BLaER1 (cell line): ENCODE measurements at regions not wholly inside any gene's neighbourhood (a gene's known extent, or its start where the extent isn't known, plus 50 kb on each side); places are given as distances from the start of the nearest gene placed in this dataset.

ENCODE experiments used
- H3K27ac ChIP-seq: shearing (Covaris generic); formaldehyde crosslinking; 2 replicates; pipeline ENCODE4 v1.8.1; 2022
- H3K27me3 ChIP-seq: shearing (Covaris generic); formaldehyde crosslinking; 2 replicates; pipeline ENCODE4 v1.8.1; 2022
- H3K36me3 ChIP-seq: shearing (Covaris generic); formaldehyde crosslinking; 2 replicates; pipeline ENCODE4 v1.8.1; 2022
- H3K4me1 ChIP-seq: shearing (Covaris generic); formaldehyde crosslinking; 2 replicates; pipeline ENCODE4 v1.8.1; 2022
- H3K4me2 ChIP-seq: shearing (Covaris generic); formaldehyde crosslinking; 2 replicates; pipeline ENCODE4 v1.8.1; 2022
- H3K4me3 ChIP-seq: shearing (Covaris generic); formaldehyde crosslinking; 2 replicates; pipeline ENCODE4 v1.8.1; 2022
- H3K9ac ChIP-seq: shearing (Covaris generic); formaldehyde crosslinking; 2 replicates; pipeline ENCODE4 v1.8.1; 2022
- H3K9me3 ChIP-seq: shearing (Covaris generic); formaldehyde crosslinking; 2 replicates; pipeline ENCODE4 v1.8.1; 2022
- H4K20me1 ChIP-seq: shearing (Covaris generic); formaldehyde crosslinking; 2 replicates; pipeline ENCODE4 v1.8.1; 2022
- Cebpa-rat ChIP-seq: shearing (Covaris generic); IDR thresholded peaks from 2 replicates; pipeline ENCODE4 v1.8.1; 2022

- no peak overlapping the region for H3K27ac ChIP-seq
- H3K4me1 ChIP-seq: no peaks in the 10 kb centered on the region
- no peak overlapping the region for H3K4me3 ChIP-seq
- H3K9ac ChIP-seq: no peak overlapping the region
- no peaks in the 10 kb centered on the region for H3K27me3 ChIP-seq
- H4K20me1 ChIP-seq: no peaks in the 10 kb centered on the region
- H3K36me3 ChIP-seq: no peaks in the 10 kb centered on the region
- TF ChIP-seq Cebpa-rat: no peak
- H3K4me2 ChIP-seq: no peak overlapping the region
- H3K9me3 ChIP-seq: no peaks in the 10 kb centered on the region
Measured at GRCh38 chr3:151990696-151991376, 117.4 kb downstream of the SUCNR1 start.

DNA sequence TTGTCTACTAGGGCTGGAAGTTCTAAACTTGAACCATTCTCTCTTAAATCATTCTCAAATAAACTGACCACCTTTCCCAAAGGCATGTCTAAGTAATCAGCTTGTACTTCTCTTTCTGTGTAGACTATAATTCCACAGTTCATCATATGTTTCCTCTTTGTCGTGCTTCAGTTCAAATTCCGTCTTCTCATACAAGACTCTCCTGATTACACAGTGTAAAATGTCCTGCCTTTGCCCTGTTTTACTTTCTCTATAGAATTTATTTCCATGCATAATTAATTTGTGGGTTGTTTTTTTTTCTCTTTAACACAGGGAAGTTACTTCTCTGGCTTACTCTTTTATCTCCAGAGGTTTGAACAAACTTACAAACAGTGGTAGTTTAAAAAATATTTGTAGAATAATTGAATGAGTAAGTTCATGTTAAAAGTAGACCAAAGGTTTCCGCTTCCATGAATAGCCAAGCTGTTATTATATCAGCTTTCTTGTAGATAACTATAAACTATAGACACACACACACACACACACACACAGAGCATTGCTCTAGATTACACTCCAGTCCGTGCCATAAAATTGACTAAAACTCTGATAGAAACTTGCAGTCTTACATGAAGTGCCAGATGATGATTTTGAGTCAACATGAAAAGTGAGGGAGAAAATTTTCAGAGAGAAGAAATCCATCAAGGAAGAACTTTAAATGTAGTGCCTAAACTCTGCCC lies 119.0 kb downstream of the SUCNR1 start:
- no peak for TF ChIP-seq Cebpa-rat
- Histone ChIP-seq H4K20me1 (no peaks in the 10 kb centered on the region), H3K27ac (no peak overlapping the region), H3K9me3 (no peaks in the 10 kb centered on the region), H3K27me3 (no peaks in the 10 kb centered on the region), H3K36me3 (no peaks in the 10 kb centered on the region), H3K4me1 (no peaks in the 10 kb centered on the region), H3K9ac (no peak overlapping the region), H3K4me3 (no peak overlapping the region), H3K4me2 (no peak overlapping the region)

DNA sequence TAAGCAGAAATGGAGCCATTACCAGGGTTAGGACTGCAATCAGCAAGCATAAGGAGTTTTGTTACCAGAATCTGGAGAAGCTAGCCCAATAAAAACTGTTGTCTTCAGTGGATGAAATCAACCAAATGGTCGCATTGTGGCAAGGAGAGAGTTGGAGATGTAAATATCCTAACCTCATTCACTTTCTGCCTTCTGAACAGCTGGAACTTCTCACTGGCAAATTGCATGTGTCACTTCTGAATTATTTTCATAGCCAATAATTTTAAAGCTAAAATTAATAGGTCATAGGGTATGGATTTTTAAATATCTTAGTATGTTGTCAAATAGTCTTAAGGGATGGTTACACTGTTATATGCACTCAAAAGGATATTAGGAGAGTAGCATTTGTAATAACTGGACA lies 121.6 kb downstream of the SUCNR1 start:
- no peaks in the 10 kb centered on the region for H3K9me3 ChIP-seq
- no peaks in the 10 kb centered on the region for H4K20me1 ChIP-seq
- no peak for TF ChIP-seq Cebpa-rat
- H3K4me3 ChIP-seq: no peak overlapping the region
- no peaks in the 10 kb centered on the region for H3K36me3 ChIP-seq
- no peak overlapping the region for H3K27ac ChIP-seq
- H3K4me1 ChIP-seq: no peaks in the 10 kb centered on the region
- H3K4me2 ChIP-seq: no peak overlapping the region
- no peak overlapping the region for H3K9ac ChIP-seq
- no peaks in the 10 kb centered on the region for H3K27me3 ChIP-seq

DNA sequence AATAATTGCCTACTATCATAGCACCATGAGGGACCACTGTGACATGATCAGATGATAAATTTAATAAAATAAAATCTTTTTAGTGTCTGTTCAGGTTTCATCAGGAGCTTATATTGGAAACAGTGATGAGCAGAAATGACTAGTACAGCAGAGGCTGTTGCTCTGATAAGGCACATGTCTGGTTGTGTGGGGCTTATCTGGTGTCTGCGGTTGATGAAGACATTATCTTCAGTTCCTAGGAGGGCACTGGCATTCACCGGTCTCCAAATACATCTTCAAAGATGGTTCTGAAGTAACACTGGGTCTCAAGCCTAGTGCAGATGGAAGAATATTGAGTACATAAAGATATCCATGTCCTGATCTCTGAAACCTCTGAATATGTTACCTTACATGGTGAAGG lies 125.3 kb downstream of the SUCNR1 start:
- H3K4me3 ChIP-seq: no peak overlapping the region
- H3K4me2 ChIP-seq: no peak overlapping the region
- H3K27ac ChIP-seq: no peak overlapping the region
- no peak overlapping the region for H3K9ac ChIP-seq
- H3K4me1 ChIP-seq: no peaks in the 10 kb centered on the region
- no peaks in the 10 kb centered on the region for H4K20me1 ChIP-seq
- no peak for TF ChIP-seq Cebpa-rat
- no peaks in the 10 kb centered on the region for H3K27me3 ChIP-seq
- H3K36me3 ChIP-seq: no peaks in the 10 kb centered on the region
- no peaks in the 10 kb centered on the region for H3K9me3 ChIP-seq

DNA sequence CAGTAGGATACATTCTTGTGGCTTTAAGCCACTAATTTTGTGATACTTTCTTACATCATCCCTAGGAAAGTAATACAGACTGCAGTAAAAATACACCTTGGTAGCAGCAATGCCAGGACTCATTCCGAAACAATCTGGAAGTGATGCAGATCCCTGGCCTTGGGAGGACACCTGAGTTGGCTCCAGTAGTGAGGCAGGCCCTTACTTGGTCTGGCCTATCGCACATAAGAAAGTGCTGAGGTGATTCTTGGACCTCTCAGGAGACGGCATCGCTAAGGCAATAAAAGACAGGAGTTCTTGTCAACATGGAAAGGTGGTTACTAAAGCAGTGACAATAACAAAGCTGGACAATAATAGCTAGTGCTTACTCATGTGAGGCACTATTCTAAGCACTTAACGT lies 126.5 kb downstream of the SUCNR1 start:
- Histone ChIP-seq H3K9ac (no peak overlapping the region), H3K27ac (no peak overlapping the region), H3K4me1 (no peaks in the 10 kb centered on the region), H3K4me3 (no peak overlapping the region), H3K36me3 (no peaks in the 10 kb centered on the region), H4K20me1 (no peaks in the 10 kb centered on the region), H3K9me3 (no peaks in the 10 kb centered on the region), H3K4me2 (no peak overlapping the region), H3K27me3 (no peaks in the 10 kb centered on the region)
- TF ChIP-seq Cebpa-rat: no peak

GRCh38 chr3:152011812-152012735 lies 138.6 kb downstream of the SUCNR1 start:
- H4K20me1 ChIP-seq: no peaks in the 10 kb centered on the region
- no peak for TF ChIP-seq Cebpa-rat

DNA sequence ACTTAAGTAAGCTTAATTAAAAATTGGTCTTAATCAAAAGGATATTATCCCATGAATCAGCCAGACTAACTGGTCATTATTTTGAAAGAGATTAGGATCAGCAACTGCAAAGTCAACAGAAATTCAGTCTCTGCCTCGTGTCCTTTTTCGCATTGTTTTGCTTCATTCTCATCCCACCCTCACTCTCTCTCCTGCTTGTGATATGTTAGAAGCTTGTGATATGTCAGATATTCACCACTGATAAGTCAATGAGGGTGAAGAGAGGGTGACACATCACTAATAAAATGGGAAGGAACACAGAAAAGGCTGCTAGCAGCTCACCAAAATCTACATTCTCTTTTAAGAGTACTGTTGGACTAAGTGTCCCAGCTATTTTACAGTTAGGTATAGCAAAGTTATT lies 146.1 kb downstream of the SUCNR1 start:
- no peak overlapping the region for H3K9ac ChIP-seq
- H3K27me3 ChIP-seq: no peaks in the 10 kb centered on the region
- H3K27ac ChIP-seq: no peak overlapping the region
- H3K4me3 ChIP-seq: no peak overlapping the region
- H3K36me3 ChIP-seq: no peaks in the 10 kb centered on the region
- no peaks in the 10 kb centered on the region for H3K9me3 ChIP-seq
- H3K4me1 ChIP-seq: no peaks in the 10 kb centered on the region
- no peak overlapping the region for H3K4me2 ChIP-seq
- TF ChIP-seq Cebpa-rat: no peak
- no peaks in the 10 kb centered on the region for H4K20me1 ChIP-seq

More at GRCh38 chr3:152011812-152012735, 138.6 kb downstream of the SUCNR1 start:
- no peak overlapping the region for H3K4me2 ChIP-seq
- no peaks in the 10 kb centered on the region for H3K4me1 ChIP-seq
- H3K9me3 ChIP-seq: no peaks in the 10 kb centered on the region
- H3K36me3 ChIP-seq: no peaks in the 10 kb centered on the region
- H3K27me3 ChIP-seq: no peaks in the 10 kb centered on the region
- H3K4me3 ChIP-seq: no peak overlapping the region
- H3K27ac ChIP-seq: no peak overlapping the region
- no peak overlapping the region for H3K9ac ChIP-seq

GRCh38 chr3:152021951-152022461 lies 148.6 kb downstream of the SUCNR1 start:
- no peak overlapping the region for H3K27ac ChIP-seq
- H3K36me3 ChIP-seq: no peaks in the 10 kb centered on the region
- no peak overlapping the region for H3K4me2 ChIP-seq
- no peak overlapping the region for H3K4me3 ChIP-seq
- H4K20me1 ChIP-seq: no peaks in the 10 kb centered on the region
- no peaks in the 10 kb centered on the region for H3K27me3 ChIP-seq
- no peak overlapping the region for H3K9ac ChIP-seq
- H3K4me1 ChIP-seq: no peaks in the 10 kb centered on the region
- TF ChIP-seq Cebpa-rat: no peak
- no peaks in the 10 kb centered on the region for H3K9me3 ChIP-seq

DNA sequence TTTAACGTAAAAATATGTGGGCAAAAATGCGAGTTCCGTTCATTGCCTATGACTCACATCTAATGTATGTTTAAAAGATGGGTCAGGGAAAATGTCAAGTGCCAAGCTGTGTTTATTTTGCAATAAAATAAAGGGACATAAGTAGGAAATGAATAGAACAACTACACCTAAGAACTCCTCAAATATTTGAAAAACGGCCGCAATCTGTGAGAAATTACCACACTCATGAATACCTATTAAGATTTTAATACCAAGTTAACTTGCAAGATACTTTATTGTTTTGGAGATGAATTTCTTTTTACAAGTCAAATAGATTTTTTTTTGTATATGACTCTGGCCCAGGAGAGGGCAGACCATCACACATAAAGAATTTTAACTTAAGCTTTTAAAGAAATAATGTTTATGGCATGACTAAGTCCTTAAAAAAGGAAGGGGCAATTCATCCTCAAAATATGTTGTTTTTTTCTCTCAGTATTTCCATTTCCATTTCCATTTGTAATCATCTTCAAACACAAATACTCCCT lies 152.7 kb downstream of the SUCNR1 start:
- H3K27me3 ChIP-seq: no peaks in the 10 kb centered on the region
- H3K9me3 ChIP-seq: no peaks in the 10 kb centered on the region
- H3K27ac ChIP-seq: no peak overlapping the region
- H3K36me3 ChIP-seq: no peaks in the 10 kb centered on the region
- H3K4me1 ChIP-seq: no peaks in the 10 kb centered on the region
- no peak for TF ChIP-seq Cebpa-rat
- H3K4me3 ChIP-seq: no peak overlapping the region
- no peak overlapping the region for H3K4me2 ChIP-seq
- H3K9ac ChIP-seq: no peak overlapping the region
- H4K20me1 ChIP-seq: no peaks in the 10 kb centered on the region
